ENCODE measurements at regions not wholly inside any gene's neighbourhood (a gene's known extent, or its start where the extent isn't known, plus 50 kb on each side); places are given as distances from the start of the nearest gene placed in this dataset.

GRCh38 chr13:63414247-63414646 lies 1998.6 kb upstream of the PCDH20 start:
- H2BK15ac ChIP-seq (ENCODE audit: low read depth, low read length): no peak overlapping the region
- no peak overlapping the region for H2AK5ac ChIP-seq (ENCODE audit: low read depth, low read length)
- H3K4ac ChIP-seq (ENCODE audit: low read depth, low read length): no peak overlapping the region
- no peak overlapping the region for H3K4me3 ChIP-seq (ENCODE audit: insufficient read depth, low read depth, low read length)
- no peak overlapping the region for H2BK120ac ChIP-seq (ENCODE audit: low read depth, low read length)
- H3K4me2 ChIP-seq (ENCODE audit: low read depth, low read length): no peak overlapping the region
- H4K91ac ChIP-seq (ENCODE audit: insufficient read depth, low read depth, low read length): no peak overlapping the region
- H3K23ac ChIP-seq (ENCODE audit: low read depth, low read length): no peak overlapping the region
- no peaks in the 10 kb centered on the region for H3K79me1 ChIP-seq (ENCODE audit: low read depth in 1 of 2, low read length in 2 of 2)
- ChIA-PET CTCF (no interaction called here), POLR2A (ENCODE audit: unreplicated experiment) (no interaction called here)
- no peaks in the 10 kb centered on the region for H3K4me1 ChIP-seq (ENCODE audit: control insufficient read depth, insufficient read depth, low read length)
- no peaks in the 10 kb centered on the region for H4K20me1 ChIP-seq (ENCODE audit: insufficient read depth, low read length)
- no peaks in the 10 kb centered on the region for H3K36me3 ChIP-seq (ENCODE audit: control insufficient read depth, insufficient read depth, low read length)
- no peak overlapping the region for H3K18ac ChIP-seq (ENCODE audit: low read depth, low read length)
- peak; percentile 79 for TF ChIP-seq MAFK (IDR thresholded peaks at IDR 0.05; ENCODE audit: low read depth, low read length)
- no peak for TF ChIP-seq CTCF (conservative IDR thresholded peaks at IDR 0.05; ENCODE audit: low read depth, low read length)
- TF ChIP-seq ELK1 (IDR thresholded peaks at IDR 0.05; ENCODE audit: borderline replicate concordance, low read depth, low read length): no peak
- H3K14ac ChIP-seq (replicated peaks; ENCODE audit: low read depth, low read length): no peak overlapping the region
- in situ Hi-C loops (cut with MboI; ENCODE audit: low sequenced_read_pairs): no loop called here
- no peaks in the 10 kb centered on the region for H3K27me3 ChIP-seq (ENCODE audit: control insufficient read depth, insufficient read depth, low read length)
- H2BK5ac ChIP-seq (ENCODE audit: low read depth, low read length, poor library complexity, severe bottlenecking): no peak overlapping the region
- H3K9me1 ChIP-seq (ENCODE audit: insufficient read depth, low read length): no peaks in the 10 kb centered on the region
- BruUV-seq (replicated peaks): no TSS peak
- H4K8ac ChIP-seq (ENCODE audit: low read depth in 2 of 2, low read length in 2 of 2): no peak overlapping the region
- H3K56ac ChIP-seq (ENCODE audit: extremely low read depth, insufficient read depth, low read length): no peak overlapping the region
- no peaks in the 10 kb centered on the region for H3K9me3 ChIP-seq (ENCODE audit: control insufficient read depth, insufficient read depth, low read length)
- dilution Hi-C loops (cut with HindIII; ENCODE audit: low sequenced_read_pairs, unreplicated experiment): no loop called here
- no peak overlapping the region for H4K5ac ChIP-seq (ENCODE audit: low read depth, low read length)
- intact Hi-C loops (cut with micrococcal nuclease): no loop called here
- ATAC-seq (ENCODE audit: low read depth) (no peak), DNase-seq (no peak)
- H3K9ac ChIP-seq (ENCODE audit: low read depth, low read length): no peak overlapping the region
- H3K27ac ChIP-seq (ENCODE audit: insufficient read depth, low read length): no peak overlapping the region
- no CpG with 5 or more reads among the region's 2 CpGs for WGBS, 2 experiments (ENCODE audit: extremely low coverage in 2 of 2, insufficient read length in 1 of 2)
- H2AFZ ChIP-seq (replicated peaks; ENCODE audit: low read length, poor library complexity): no peak overlapping the region
- H2BK20ac ChIP-seq (ENCODE audit: low read depth, low read length): no peak overlapping the region
- H2AK9ac ChIP-seq (replicated peaks; ENCODE audit: low read depth, low read length, poor library complexity): no peak overlapping the region
